ENCODE measurements at regions not wholly inside any gene's neighbourhood (a gene's known extent, or its start where the extent isn't known, plus 50 kb on each side); places are given as distances from the start of the nearest gene placed in this dataset.

GRCh38 chr6:140871911-140872310, 1260.8 kb upstream of the GJE1 start:
- Histone ChIP-seq H3K27me3 (ENCODE audit: control insufficient read depth, insufficient read depth, low read length) (no peaks in the 10 kb centered on the region), H3K9ac (ENCODE audit: low read depth, low read length) (no peak overlapping the region), H3K9me3 (ENCODE audit: control insufficient read depth, insufficient read depth, low read length) (no peaks in the 10 kb centered on the region), H3K4me1 (ENCODE audit: control insufficient read depth, insufficient read depth, low read length) (no peaks in the 10 kb centered on the region), H3K36me3 (ENCODE audit: control insufficient read depth, insufficient read depth, low read length) (no peaks in the 10 kb centered on the region), H3K4me3 (ENCODE audit: low read depth, low read length) (no peak overlapping the region)

GRCh38 chr6:140867336-140867735, 1265.4 kb upstream of the GJE1 start:
- Histone ChIP-seq H3K9me3 (ENCODE audit: control insufficient read depth, insufficient read depth, low read length) (no peaks in the 10 kb centered on the region), H3K9ac (ENCODE audit: low read depth, low read length) (no peak overlapping the region), H3K4me3 (ENCODE audit: low read depth, low read length) (no peak overlapping the region), H3K36me3 (ENCODE audit: control insufficient read depth, insufficient read depth, low read length) (no peaks in the 10 kb centered on the region), H3K27me3 (ENCODE audit: control insufficient read depth, insufficient read depth, low read length) (no peaks in the 10 kb centered on the region), H3K4me1 (ENCODE audit: control insufficient read depth, insufficient read depth, low read length) (no peaks in the 10 kb centered on the region)

DNA sequence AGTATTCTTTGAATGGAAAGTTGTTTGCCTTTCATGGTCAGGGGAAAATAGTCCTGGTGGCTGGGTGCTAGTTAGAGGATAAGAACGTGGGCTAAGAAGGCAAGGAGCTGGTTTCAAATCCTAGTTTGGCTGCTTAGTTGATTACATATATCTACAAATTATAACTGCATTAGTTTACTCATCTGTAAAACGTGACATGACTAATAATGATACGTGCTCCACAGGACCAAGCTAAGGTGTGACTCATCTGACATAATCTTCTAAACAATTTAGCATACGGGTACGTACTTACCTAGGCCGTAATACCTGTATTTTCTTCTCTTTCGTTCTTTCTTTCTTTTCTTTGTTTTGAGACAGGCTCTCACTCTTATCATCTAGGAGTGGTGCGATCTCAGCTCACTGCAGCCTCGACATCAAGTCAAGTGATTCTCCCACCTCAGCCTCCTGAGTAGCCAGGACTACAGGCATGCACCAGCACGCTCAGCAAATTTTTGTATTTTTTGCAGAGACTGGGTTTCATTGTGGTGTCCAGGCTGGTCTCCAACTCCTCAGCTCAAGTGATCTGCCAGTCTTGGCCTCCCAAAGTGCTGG, 1274.2 kb upstream of the GJE1 start:
- Histone ChIP-seq H3K9me3 (ENCODE audit: control insufficient read depth, insufficient read depth, low read length) (no peaks in the 10 kb centered on the region), H3K27me3 (ENCODE audit: control insufficient read depth, insufficient read depth, low read length) (no peaks in the 10 kb centered on the region), H3K9ac (ENCODE audit: low read depth, low read length) (no peak overlapping the region), H3K4me1 (ENCODE audit: control insufficient read depth, insufficient read depth, low read length) (no peaks in the 10 kb centered on the region), H3K4me3 (ENCODE audit: low read depth, low read length) (no peak overlapping the region), H3K36me3 (ENCODE audit: control insufficient read depth, insufficient read depth, low read length) (no peaks in the 10 kb centered on the region)

GRCh38 chr6:140857739-140858380, 1274.9 kb upstream of the GJE1 start:
- no peak overlapping the region for H3K9ac ChIP-seq (ENCODE audit: low read depth, low read length)
- no peak overlapping the region for H3K4me3 ChIP-seq (ENCODE audit: low read depth, low read length)

GRCh38 chr6:140855520-140855919, 1277.2 kb upstream of the GJE1 start:
- H3K4me1 ChIP-seq (ENCODE audit: control insufficient read depth, insufficient read depth, low read length), result no peaks in the 10 kb centered on the region
- no peaks in the 10 kb centered on the region for H3K27me3 ChIP-seq (ENCODE audit: control insufficient read depth, insufficient read depth, low read length)
- no peak overlapping the region for H3K4me3 ChIP-seq (ENCODE audit: low read depth, low read length)
- no peaks in the 10 kb centered on the region for H3K36me3 ChIP-seq (ENCODE audit: control insufficient read depth, insufficient read depth, low read length)
- no peak overlapping the region for H3K9ac ChIP-seq (ENCODE audit: low read depth, low read length)
- H3K9me3 ChIP-seq (ENCODE audit: control insufficient read depth, insufficient read depth, low read length), result no peaks in the 10 kb centered on the region

More at GRCh38 chr6:140857739-140858380, 1274.9 kb upstream of the GJE1 start:
- Histone ChIP-seq H3K4me1 (ENCODE audit: control insufficient read depth, insufficient read depth, low read length) (no peaks in the 10 kb centered on the region), H3K36me3 (ENCODE audit: control insufficient read depth, insufficient read depth, low read length) (no peaks in the 10 kb centered on the region), H3K9me3 (ENCODE audit: control insufficient read depth, insufficient read depth, low read length) (no peaks in the 10 kb centered on the region), H3K27me3 (ENCODE audit: control insufficient read depth, insufficient read depth, low read length) (no peaks in the 10 kb centered on the region)

DNA sequence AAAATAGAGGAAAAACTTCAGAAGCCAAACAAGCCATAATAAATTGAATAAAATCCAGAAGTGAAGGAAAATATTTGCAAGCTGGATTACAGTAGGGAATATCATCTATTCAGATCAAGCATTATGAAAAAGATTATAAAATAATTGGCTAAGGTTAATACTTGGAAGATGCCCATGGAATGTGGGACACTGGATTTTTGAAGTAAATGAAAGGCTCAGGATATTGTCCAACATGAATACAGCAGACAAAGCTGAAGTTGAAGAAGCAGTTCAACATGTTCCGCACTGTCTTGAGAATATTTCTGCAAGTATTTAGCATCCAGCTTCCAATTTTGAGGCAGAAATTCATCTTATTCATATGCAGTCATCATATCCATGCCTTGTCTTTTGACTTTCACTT, 1278.4 kb upstream of the GJE1 start:
- Histone ChIP-seq H3K4me3 (ENCODE audit: low read depth, low read length) (no peak overlapping the region), H3K27me3 (ENCODE audit: control insufficient read depth, insufficient read depth, low read length) (no peaks in the 10 kb centered on the region), H3K4me1 (ENCODE audit: control insufficient read depth, insufficient read depth, low read length) (no peaks in the 10 kb centered on the region), H3K9me3 (ENCODE audit: control insufficient read depth, insufficient read depth, low read length) (no peaks in the 10 kb centered on the region), H3K36me3 (ENCODE audit: control insufficient read depth, insufficient read depth, low read length) (no peaks in the 10 kb centered on the region), H3K9ac (ENCODE audit: low read depth, low read length) (no peak overlapping the region)

DNA sequence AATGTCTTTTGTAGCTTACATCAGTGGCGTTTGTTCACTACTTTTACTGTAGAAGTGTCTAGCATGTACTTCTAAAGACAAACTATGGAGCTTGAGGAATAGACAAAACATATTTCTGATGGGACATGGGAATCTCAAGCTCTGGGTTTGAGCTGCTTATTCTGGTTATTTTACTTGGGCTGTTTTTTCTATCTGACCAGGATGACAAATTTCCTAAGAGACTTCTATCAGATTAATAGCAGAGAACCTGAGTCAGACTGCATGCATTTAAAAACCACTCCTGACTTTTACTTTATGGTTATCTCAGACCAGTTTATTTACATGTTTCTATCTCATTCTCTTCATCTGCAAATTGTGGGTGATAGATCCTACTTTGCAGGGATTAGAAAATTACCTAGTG, 1282.3 kb upstream of the GJE1 start:
- H3K9me3 ChIP-seq (ENCODE audit: control insufficient read depth, insufficient read depth, low read length), result no peaks in the 10 kb centered on the region
- H3K36me3 ChIP-seq (ENCODE audit: control insufficient read depth, insufficient read depth, low read length), result no peaks in the 10 kb centered on the region
- H3K4me1 ChIP-seq (ENCODE audit: control insufficient read depth, insufficient read depth, low read length), result no peaks in the 10 kb centered on the region
- no peak overlapping the region for H3K4me3 ChIP-seq (ENCODE audit: low read depth, low read length)
- no peak overlapping the region for H3K9ac ChIP-seq (ENCODE audit: low read depth, low read length)
- H3K27me3 ChIP-seq (ENCODE audit: control insufficient read depth, insufficient read depth, low read length), result no peaks in the 10 kb centered on the region

GRCh38 chr6:140849456-140849855, 1283.3 kb upstream of the GJE1 start:
- Histone ChIP-seq H3K9me3 (ENCODE audit: control insufficient read depth, insufficient read depth, low read length) (no peaks in the 10 kb centered on the region), H3K27me3 (ENCODE audit: control insufficient read depth, insufficient read depth, low read length) (no peaks in the 10 kb centered on the region), H3K36me3 (ENCODE audit: control insufficient read depth, insufficient read depth, low read length) (no peaks in the 10 kb centered on the region), H3K9ac (ENCODE audit: low read depth, low read length) (no peak overlapping the region), H3K4me1 (ENCODE audit: control insufficient read depth, insufficient read depth, low read length) (no peaks in the 10 kb centered on the region), H3K4me3 (ENCODE audit: low read depth, low read length) (no peak overlapping the region)

GRCh38 chr6:140847262-140847645, 1285.5 kb upstream of the GJE1 start:
- H3K9ac ChIP-seq (ENCODE audit: low read depth, low read length), result no peak overlapping the region
- H3K36me3 ChIP-seq (ENCODE audit: control insufficient read depth, insufficient read depth, low read length), result no peaks in the 10 kb centered on the region
- no peak overlapping the region for H3K4me3 ChIP-seq (ENCODE audit: low read depth, low read length)
- H3K27me3 ChIP-seq (ENCODE audit: control insufficient read depth, insufficient read depth, low read length), result no peaks in the 10 kb centered on the region
- H3K4me1 ChIP-seq (ENCODE audit: control insufficient read depth, insufficient read depth, low read length), result no peaks in the 10 kb centered on the region
- H3K9me3 ChIP-seq (ENCODE audit: control insufficient read depth, insufficient read depth, low read length), result no peaks in the 10 kb centered on the region

DNA sequence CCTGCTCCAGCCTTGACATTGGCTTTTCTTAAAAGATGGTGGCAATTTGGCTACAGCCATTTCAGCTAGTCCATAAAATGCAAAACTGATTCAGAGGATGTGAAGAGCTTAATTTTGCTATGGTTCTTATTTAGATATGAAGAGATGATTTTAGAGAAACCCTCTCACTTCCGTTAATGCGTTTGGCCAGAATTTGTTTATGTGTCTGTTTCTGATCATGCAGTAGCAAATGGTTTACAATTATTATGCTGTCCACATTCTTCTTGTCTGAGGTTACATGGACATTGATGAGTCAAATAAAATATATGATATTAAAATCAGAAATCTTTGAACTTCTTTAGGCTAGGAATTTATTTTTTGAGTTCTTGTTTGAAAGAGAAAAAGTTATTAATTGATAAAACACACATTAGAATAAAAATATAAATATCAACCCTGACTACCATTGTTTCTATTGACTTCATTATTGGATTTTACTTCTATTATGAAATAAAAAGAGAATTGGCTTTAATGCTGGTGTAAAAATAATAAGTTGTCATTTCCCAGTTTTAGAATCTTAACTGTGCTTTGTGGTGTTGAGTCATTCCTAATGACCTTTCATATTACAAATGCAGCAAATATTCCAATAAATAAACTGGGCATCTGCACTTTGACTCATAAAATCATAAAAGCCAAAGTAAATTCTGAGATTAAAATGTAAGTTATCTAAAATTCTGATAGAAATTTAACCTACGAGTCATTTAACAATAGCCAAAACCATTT, 1286.0 kb upstream of the GJE1 start:
- H3K9me3 ChIP-seq (ENCODE audit: control insufficient read depth, insufficient read depth, low read length), result no peaks in the 10 kb centered on the region
- no peaks in the 10 kb centered on the region for H3K36me3 ChIP-seq (ENCODE audit: control insufficient read depth, insufficient read depth, low read length)
- no peak overlapping the region for H3K4me3 ChIP-seq (ENCODE audit: low read depth, low read length)
- H3K9ac ChIP-seq (ENCODE audit: low read depth, low read length), result no peak overlapping the region
- H3K4me1 ChIP-seq (ENCODE audit: control insufficient read depth, insufficient read depth, low read length), result no peaks in the 10 kb centered on the region
- no peaks in the 10 kb centered on the region for H3K27me3 ChIP-seq (ENCODE audit: control insufficient read depth, insufficient read depth, low read length)

DNA sequence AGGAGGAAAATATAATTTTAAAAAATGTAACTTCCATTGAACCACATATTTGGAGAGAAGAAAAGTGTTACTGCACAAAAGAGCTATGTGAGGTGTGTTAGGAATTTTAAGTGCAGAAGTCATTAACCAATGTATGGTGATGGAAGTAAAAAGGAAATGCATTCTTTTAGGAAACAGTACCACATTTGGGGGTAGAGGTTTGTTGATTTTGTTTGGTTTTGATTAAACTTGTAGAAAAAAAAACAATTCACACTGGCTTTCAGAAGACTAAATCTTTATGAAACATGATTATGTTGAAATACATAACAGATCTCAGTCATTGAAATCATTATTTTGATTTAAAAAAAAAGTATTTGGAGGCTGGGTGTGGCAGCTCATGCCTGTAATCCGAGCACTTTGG, 1287.0 kb upstream of the GJE1 start:
- Histone ChIP-seq H3K4me3 (ENCODE audit: low read depth, low read length) (no peak overlapping the region), H3K9ac (ENCODE audit: low read depth, low read length) (no peak overlapping the region), H3K27me3 (ENCODE audit: control insufficient read depth, insufficient read depth, low read length) (no peaks in the 10 kb centered on the region), H3K9me3 (ENCODE audit: control insufficient read depth, insufficient read depth, low read length) (no peaks in the 10 kb centered on the region), H3K4me1 (ENCODE audit: control insufficient read depth, insufficient read depth, low read length) (no peaks in the 10 kb centered on the region), H3K36me3 (ENCODE audit: control insufficient read depth, insufficient read depth, low read length) (no peaks in the 10 kb centered on the region)

DNA sequence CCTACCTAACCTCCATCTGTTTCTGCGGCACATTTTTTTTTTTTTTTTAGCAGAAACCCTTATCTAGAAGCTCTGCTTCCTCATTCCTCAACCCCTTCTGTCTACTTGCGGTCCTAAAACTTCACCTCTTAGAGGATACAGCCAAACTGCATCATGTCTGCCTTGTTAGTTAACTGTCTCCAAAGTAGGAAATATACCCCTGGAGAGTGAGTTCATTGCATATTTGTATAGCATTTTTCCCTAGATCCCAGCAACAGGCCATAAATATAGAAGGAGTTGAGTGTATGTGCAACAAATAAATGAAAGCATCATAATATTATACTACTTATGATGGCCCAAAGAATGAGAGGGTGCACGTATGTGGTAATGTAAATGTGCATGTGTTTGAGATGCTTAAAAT, 1288.6 kb upstream of the GJE1 start:
- Histone ChIP-seq H3K36me3 (ENCODE audit: control insufficient read depth, insufficient read depth, low read length) (no peaks in the 10 kb centered on the region), H3K4me1 (ENCODE audit: control insufficient read depth, insufficient read depth, low read length) (no peaks in the 10 kb centered on the region), H3K27me3 (ENCODE audit: control insufficient read depth, insufficient read depth, low read length) (no peaks in the 10 kb centered on the region), H3K9me3 (ENCODE audit: control insufficient read depth, insufficient read depth, low read length) (no peaks in the 10 kb centered on the region), H3K9ac (ENCODE audit: low read depth, low read length) (no peak overlapping the region), H3K4me3 (ENCODE audit: low read depth, low read length) (no peak overlapping the region)
